Spleen (tissue), 7 donors: ENCODE measurements at regions not wholly inside any gene's neighbourhood (a gene's known extent, or its start where the extent isn't known, plus 50 kb on each side); places are given as distances from the start of the nearest gene placed in this dataset.

Experiments
- POLR2AphosphoS5 ChIP-seq, 3 donors: sonication (generic); formaldehyde crosslinking; IDR thresholded peaks; one replicate each; pipeline ENCODE4 v1.5.1; 2017; ENCODE audit warnings: antibody characterized with exemption in 3 of 3
- TF ChIP-seq, protein P1 (sequence below), 11 experiments: fragments of 200-600 bp in 7 of 11; fragments of 450-650 bp in 4 of 11; sonication (generic) in 4 of 11; IDR thresholded peaks in 8 of 11; conservative IDR thresholded peaks in 3 of 11; 1 replicate in 7 of 11; 2 replicates in 4 of 11; pipeline versions ENCODE4 v1.4.0 to v1.8.0; 2016 to 2021; ENCODE audit warnings: antibody characterized with exemption in 11 of 11, inconsistent platforms in 4 of 11, mild to moderate bottlenecking in 1 of 11
- donor health status: DM: no; HTN: no; CAD: no; lungs with moderate emphysema.
- donor health status: DM: no; HTN: no; CAD: no.
- donor health status: DM: no; HTN: no; CAD: no.

DNA sequence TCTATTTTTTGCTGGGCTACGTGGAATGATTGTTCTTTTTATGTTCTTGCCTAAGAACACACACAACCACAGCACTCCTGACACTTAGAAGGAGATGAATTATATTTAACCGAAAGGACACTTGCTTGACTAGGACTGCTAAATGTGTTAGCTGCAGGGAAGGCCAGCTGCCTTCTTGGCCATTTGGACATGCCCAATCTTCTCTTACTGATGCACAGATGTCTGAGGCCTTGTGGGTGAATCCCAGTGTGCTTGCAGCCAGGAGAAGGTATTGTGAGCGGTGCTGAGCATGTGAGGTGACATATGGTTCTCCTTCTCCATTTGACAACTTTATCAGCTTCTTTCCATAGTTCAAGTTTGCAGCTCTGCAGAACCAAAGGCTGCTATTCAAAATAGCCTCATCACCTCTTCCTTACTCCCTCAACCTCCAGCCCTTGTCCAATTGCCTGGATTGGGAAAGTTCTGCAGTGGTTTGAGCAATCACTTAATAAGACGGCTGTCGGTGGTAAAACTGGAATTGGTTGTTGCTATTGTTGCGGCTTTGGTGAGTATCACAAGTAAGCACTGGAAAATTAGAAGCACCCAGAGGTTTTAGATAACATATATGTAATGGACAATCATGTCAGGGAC is 1113.3 kb downstream of the TSN start:
- TF ChIP-seq, protein P1, sequence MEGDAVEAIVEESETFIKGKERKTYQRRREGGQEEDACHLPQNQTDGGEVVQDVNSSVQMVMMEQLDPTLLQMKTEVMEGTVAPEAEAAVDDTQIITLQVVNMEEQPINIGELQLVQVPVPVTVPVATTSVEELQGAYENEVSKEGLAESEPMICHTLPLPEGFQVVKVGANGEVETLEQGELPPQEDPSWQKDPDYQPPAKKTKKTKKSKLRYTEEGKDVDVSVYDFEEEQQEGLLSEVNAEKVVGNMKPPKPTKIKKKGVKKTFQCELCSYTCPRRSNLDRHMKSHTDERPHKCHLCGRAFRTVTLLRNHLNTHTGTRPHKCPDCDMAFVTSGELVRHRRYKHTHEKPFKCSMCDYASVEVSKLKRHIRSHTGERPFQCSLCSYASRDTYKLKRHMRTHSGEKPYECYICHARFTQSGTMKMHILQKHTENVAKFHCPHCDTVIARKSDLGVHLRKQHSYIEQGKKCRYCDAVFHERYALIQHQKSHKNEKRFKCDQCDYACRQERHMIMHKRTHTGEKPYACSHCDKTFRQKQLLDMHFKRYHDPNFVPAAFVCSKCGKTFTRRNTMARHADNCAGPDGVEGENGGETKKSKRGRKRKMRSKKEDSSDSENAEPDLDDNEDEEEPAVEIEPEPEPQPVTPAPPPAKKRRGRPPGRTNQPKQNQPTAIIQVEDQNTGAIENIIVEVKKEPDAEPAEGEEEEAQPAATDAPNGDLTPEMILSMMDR (IDR thresholded peaks at IDR 0.05 in 8 of 11, conservative IDR thresholded peaks at IDR 0.05 in 3 of 11): no peak
- TF ChIP-seq POLR2AphosphoS5 (IDR thresholded peaks at IDR 0.05): no peak
